Thyroid gland (tissue), 4 donors: ENCODE measurements at regions not wholly inside any gene's neighbourhood (a gene's known extent, or its start where the extent isn't known, plus 50 kb on each side); places are given as distances from the start of the nearest gene placed in this dataset.

ENCODE experiments used
- POLR2A ChIP-seq, 2 donors: fragments of 450-650 bp; IDR thresholded peaks; one replicate each; pipeline ENCODE4 v1.6.1; 2017; ENCODE audit warnings: antibody characterized with exemption in 2 of 2, mild to moderate bottlenecking in 2 of 2, moderate library complexity in 1 of 2
- TF ChIP-seq, protein P1 (sequence below), 6 experiments: fragments of 200-600 bp in 3 of 6; fragments of 450-650 bp in 3 of 6; sonication (generic) in 3 of 6; IDR thresholded peaks; one replicate each; pipeline ENCODE4 v1.5.1; 2016 to 2019; ENCODE audit warnings: antibody characterized with exemption in 6 of 6, mild to moderate bottlenecking in 2 of 6, inconsistent platforms in 1 of 6, moderate library complexity in 1 of 6

- TF ChIP-seq POLR2A (IDR thresholded peaks at IDR 0.05) = no peak
- TF ChIP-seq, protein P1, sequence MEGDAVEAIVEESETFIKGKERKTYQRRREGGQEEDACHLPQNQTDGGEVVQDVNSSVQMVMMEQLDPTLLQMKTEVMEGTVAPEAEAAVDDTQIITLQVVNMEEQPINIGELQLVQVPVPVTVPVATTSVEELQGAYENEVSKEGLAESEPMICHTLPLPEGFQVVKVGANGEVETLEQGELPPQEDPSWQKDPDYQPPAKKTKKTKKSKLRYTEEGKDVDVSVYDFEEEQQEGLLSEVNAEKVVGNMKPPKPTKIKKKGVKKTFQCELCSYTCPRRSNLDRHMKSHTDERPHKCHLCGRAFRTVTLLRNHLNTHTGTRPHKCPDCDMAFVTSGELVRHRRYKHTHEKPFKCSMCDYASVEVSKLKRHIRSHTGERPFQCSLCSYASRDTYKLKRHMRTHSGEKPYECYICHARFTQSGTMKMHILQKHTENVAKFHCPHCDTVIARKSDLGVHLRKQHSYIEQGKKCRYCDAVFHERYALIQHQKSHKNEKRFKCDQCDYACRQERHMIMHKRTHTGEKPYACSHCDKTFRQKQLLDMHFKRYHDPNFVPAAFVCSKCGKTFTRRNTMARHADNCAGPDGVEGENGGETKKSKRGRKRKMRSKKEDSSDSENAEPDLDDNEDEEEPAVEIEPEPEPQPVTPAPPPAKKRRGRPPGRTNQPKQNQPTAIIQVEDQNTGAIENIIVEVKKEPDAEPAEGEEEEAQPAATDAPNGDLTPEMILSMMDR (IDR thresholded peaks at IDR 0.05) = no peak
Observed at GRCh38 chr9:107632661-107633060, 143.1 kb upstream of the KLF4 start.
